ENCODE measurements at regions not wholly inside any gene's neighbourhood (a gene's known extent, or its start where the extent isn't known, plus 50 kb on each side); places are given as distances from the start of the nearest gene placed in this dataset.

DNA sequence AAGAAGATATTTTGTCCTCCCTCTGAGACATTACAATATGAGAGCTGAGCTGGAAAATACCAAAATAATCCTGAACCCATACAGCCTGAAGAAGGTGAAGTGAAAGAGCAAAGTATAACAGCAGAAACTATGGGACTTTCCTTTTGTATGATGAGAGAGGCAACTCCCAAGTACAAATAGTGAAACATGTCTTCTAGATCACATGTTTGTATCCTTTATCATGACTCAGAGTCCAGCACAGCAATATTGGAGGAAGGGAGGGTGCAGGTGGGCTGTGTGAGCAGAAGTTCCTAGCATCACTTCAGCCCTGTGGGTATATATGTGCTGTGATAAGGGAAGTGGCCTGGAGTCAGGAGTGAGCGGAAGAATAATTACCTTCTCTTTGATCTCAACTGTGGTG is 265.6 kb upstream of the NRXN1 start:
- TF ChIP-seq, protein P1, sequence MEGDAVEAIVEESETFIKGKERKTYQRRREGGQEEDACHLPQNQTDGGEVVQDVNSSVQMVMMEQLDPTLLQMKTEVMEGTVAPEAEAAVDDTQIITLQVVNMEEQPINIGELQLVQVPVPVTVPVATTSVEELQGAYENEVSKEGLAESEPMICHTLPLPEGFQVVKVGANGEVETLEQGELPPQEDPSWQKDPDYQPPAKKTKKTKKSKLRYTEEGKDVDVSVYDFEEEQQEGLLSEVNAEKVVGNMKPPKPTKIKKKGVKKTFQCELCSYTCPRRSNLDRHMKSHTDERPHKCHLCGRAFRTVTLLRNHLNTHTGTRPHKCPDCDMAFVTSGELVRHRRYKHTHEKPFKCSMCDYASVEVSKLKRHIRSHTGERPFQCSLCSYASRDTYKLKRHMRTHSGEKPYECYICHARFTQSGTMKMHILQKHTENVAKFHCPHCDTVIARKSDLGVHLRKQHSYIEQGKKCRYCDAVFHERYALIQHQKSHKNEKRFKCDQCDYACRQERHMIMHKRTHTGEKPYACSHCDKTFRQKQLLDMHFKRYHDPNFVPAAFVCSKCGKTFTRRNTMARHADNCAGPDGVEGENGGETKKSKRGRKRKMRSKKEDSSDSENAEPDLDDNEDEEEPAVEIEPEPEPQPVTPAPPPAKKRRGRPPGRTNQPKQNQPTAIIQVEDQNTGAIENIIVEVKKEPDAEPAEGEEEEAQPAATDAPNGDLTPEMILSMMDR (IDR thresholded peaks at IDR 0.05; ENCODE audit: low read length), result no peak
- TF ChIP-seq EZH2phosphoT487 (IDR thresholded peaks at IDR 0.05; ENCODE audit: low read length), result no peak
